SK-N-SH treated with all-trans-retinoic acid at 6 μM for 48 hours (cell line): ENCODE measurements at regions not wholly inside any gene's neighbourhood (a gene's known extent, or its start where the extent isn't known, plus 50 kb on each side); places are given as distances from the start of the nearest gene placed in this dataset.

ENCODE experiments used
- BACH2 ChIP-seq: fragments of 250-450 bp; sonication (Bioruptor Pico); IDR thresholded peaks from 2 replicates; pipeline ENCODE4 v1.9.0; 2021; ENCODE audit warnings: mild to moderate bottlenecking, borderline replicate concordance
- CSDC2 ChIP-seq: fragments of 250-450 bp; sonication (Bioruptor Pico); IDR thresholded peaks from 2 replicates; pipeline ENCODE4 v1.5.0; 2020; ENCODE audit warnings: mild to moderate bottlenecking, moderate library complexity
- ESRRG ChIP-seq: fragments of 250-450 bp; sonication (Bioruptor Pico); IDR thresholded peaks from 2 replicates; pipeline ENCODE4 v1.6.1; 2021; ENCODE audit warnings: mild to moderate bottlenecking
- GLIS3 ChIP-seq: fragments of 250-450 bp; sonication (Bioruptor Pico); IDR thresholded peaks from 2 replicates; pipeline ENCODE4 v1.5.0; 2020; ENCODE audit warnings: mild to moderate bottlenecking, moderate library complexity
- RARB ChIP-seq: fragments of 250-450 bp; sonication (Bioruptor Pico); IDR thresholded peaks from 2 replicates; pipeline ENCODE4 v1.8.0; 2021; ENCODE audit warnings: mild to moderate bottlenecking, moderate library complexity
- SNAI2 ChIP-seq: fragments of 250-450 bp; sonication (Bioruptor Pico); IDR thresholded peaks from 2 replicates; pipeline ENCODE4 v1.5.0; 2020; ENCODE audit warnings: mild to moderate bottlenecking, moderate library complexity
- TOX ChIP-seq: fragments of 250-450 bp; sonication (Bioruptor Pico); IDR thresholded peaks from 2 replicates; pipeline ENCODE4 v1.8.0; 2021; ENCODE audit warnings: mild to moderate bottlenecking, moderate library complexity, borderline replicate concordance
- TSHZ2 ChIP-seq: fragments of 250-450 bp; sonication (Bioruptor Pico); IDR thresholded peaks from 2 replicates; pipeline ENCODE4 v1.5.0; 2020; ENCODE audit warnings: mild to moderate bottlenecking, moderate library complexity
- ZC3H10 ChIP-seq: fragments of 250-450 bp; sonication (Bioruptor Pico); IDR thresholded peaks from 2 replicates; pipeline ENCODE4 v1.5.1; 2021; ENCODE audit warnings: mild to moderate bottlenecking, moderate library complexity
- ZFP3 ChIP-seq: fragments of 250-450 bp; sonication (Bioruptor Pico); IDR thresholded peaks from 2 replicates; pipeline ENCODE4 v1.5.0; 2020; ENCODE audit warnings: mild to moderate bottlenecking, moderate library complexity
- ZFP30 ChIP-seq: fragments of 450-650 bp; formaldehyde crosslinking; IDR thresholded peaks from 2 replicates; pipeline ENCODE4 v1.5.0; 2022; ENCODE audit warnings: mild to moderate bottlenecking, moderate library complexity
- ZNF70 ChIP-seq: fragments of 450-650 bp; formaldehyde crosslinking; IDR thresholded peaks from 2 replicates; pipeline ENCODE4 v1.5.0; 2020; ENCODE audit warnings: mild to moderate bottlenecking, moderate library complexity
- TF ChIP-seq, protein P1 (sequence below): fragments of 250-450 bp; sonication (Bioruptor Pico); IDR thresholded peaks from 2 replicates; pipeline ENCODE4 v1.8.0; 2020; ENCODE audit warnings: mild to moderate bottlenecking, moderate library complexity, borderline replicate concordance

- TF ChIP-seq TSHZ2 (CRISPR knock-in tag), result no peak
- no peak for TF ChIP-seq ZFP30 (CRISPR knock-in tag)
- TF ChIP-seq GLIS3 (CRISPR knock-in tag), result no peak
- no peak for TF ChIP-seq TOX (CRISPR knock-in tag)
- no peak for TF ChIP-seq ZNF70
- TF ChIP-seq, protein P1, sequence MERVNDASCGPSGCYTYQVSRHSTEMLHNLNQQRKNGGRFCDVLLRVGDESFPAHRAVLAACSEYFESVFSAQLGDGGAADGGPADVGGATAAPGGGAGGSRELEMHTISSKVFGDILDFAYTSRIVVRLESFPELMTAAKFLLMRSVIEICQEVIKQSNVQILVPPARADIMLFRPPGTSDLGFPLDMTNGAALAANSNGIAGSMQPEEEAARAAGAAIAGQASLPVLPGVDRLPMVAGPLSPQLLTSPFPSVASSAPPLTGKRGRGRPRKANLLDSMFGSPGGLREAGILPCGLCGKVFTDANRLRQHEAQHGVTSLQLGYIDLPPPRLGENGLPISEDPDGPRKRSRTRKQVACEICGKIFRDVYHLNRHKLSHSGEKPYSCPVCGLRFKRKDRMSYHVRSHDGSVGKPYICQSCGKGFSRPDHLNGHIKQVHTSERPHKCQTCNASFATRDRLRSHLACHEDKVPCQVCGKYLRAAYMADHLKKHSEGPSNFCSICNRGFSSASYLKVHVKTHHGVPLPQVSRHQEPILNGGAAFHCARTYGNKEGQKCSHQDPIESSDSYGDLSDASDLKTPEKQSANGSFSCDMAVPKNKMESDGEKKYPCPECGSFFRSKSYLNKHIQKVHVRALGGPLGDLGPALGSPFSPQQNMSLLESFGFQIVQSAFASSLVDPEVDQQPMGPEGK, result no peak
- TF ChIP-seq ESRRG (CRISPR knock-in tag), result no peak
- no peak for TF ChIP-seq ZC3H10
- TF ChIP-seq ZFP3 (CRISPR knock-in tag), result no peak
- TF ChIP-seq RARB, result no peak
- no peak for TF ChIP-seq BACH2
- TF ChIP-seq SNAI2 (CRISPR knock-in tag), result no peak
- TF ChIP-seq CSDC2 (CRISPR knock-in tag), result no peak
Measured at GRCh38 chr2:41267929-41268659, 779.7 kb upstream of the PKDCC start.
